Liver (tissue), 3 donors: ENCODE measurements at regions not wholly inside any gene's neighbourhood (a gene's known extent, or its start where the extent isn't known, plus 50 kb on each side); places are given as distances from the start of the nearest gene placed in this dataset.

Source experiments
- CTCF ChIP-seq: fragments of 150-350 bp; IDR thresholded peaks from 2 replicates; pipeline ENCODE4 v1.5.1; 2017; ENCODE audit warnings: improper control_type of control experiment, low read depth, low read length; ENCODE audit not compliant: missing input control
- FOXA1 ChIP-seq: IDR thresholded peaks from 2 replicates; pipeline ENCODE4 v1.6.1; 2016; ENCODE audit warnings: antibody characterized with exemption
- GABPA ChIP-seq, 2 donors: IDR thresholded peaks in 1 of 2; conservative IDR thresholded peaks in 1 of 2; 2 replicates each; pipeline ENCODE4 v1.6.1; 2016; ENCODE audit warnings: antibody characterized with exemption in 2 of 2, mild to moderate bottlenecking in 1 of 2, moderate library complexity in 1 of 2
- HNF4A ChIP-seq, 2 donors: conservative IDR thresholded peaks; 2 replicates each; pipeline ENCODE4 v1.6.1; 2016; ENCODE audit warnings: antibody characterized with exemption in 2 of 2, mild to moderate bottlenecking in 2 of 2
- RAD21 ChIP-seq, 2 donors: IDR thresholded peaks; 2 replicates each; pipeline ENCODE4 v1.6.1; 2016; ENCODE audit warnings: antibody characterized with exemption in 2 of 2, mild to moderate bottlenecking in 2 of 2
- SP1 ChIP-seq: IDR thresholded peaks from 2 replicates; pipeline ENCODE4 v1.6.1; 2018; ENCODE audit warnings: antibody characterized with exemption, mild to moderate bottlenecking
- TAF1 ChIP-seq: conservative IDR thresholded peaks from 2 replicates; pipeline ENCODE4 v1.6.1; 2016; ENCODE audit warnings: antibody characterized with exemption, mild to moderate bottlenecking
- YY1 ChIP-seq: IDR thresholded peaks from 2 replicates; pipeline ENCODE4 v1.6.1; 2016; ENCODE audit warnings: antibody characterized with exemption, mild to moderate bottlenecking
- TF ChIP-seq, protein P1 (sequence below): IDR thresholded peaks from 2 replicates; pipeline ENCODE4 v1.6.1; 2016; ENCODE audit warnings: antibody characterized with exemption, mild to moderate bottlenecking
- donor health status: healthy.
- donor health status: healthy.

GRCh38 chr14:101017806-101018560, 114.5 kb upstream of the RTL1 start:
- TF ChIP-seq GABPA (IDR thresholded peaks at IDR 0.05 in 1 of 2, conservative IDR thresholded peaks at IDR 0.05 in 1 of 2) (no peak), CTCF (no peak), HNF4A (conservative IDR thresholded peaks at IDR 0.05) (no peak), TAF1 (no peak), SP1 (no peak), RAD21 (IDR thresholded peaks at IDR 0.05) (no peak), YY1 (no peak), FOXA1 (no peak)
- TF ChIP-seq, protein P1, sequence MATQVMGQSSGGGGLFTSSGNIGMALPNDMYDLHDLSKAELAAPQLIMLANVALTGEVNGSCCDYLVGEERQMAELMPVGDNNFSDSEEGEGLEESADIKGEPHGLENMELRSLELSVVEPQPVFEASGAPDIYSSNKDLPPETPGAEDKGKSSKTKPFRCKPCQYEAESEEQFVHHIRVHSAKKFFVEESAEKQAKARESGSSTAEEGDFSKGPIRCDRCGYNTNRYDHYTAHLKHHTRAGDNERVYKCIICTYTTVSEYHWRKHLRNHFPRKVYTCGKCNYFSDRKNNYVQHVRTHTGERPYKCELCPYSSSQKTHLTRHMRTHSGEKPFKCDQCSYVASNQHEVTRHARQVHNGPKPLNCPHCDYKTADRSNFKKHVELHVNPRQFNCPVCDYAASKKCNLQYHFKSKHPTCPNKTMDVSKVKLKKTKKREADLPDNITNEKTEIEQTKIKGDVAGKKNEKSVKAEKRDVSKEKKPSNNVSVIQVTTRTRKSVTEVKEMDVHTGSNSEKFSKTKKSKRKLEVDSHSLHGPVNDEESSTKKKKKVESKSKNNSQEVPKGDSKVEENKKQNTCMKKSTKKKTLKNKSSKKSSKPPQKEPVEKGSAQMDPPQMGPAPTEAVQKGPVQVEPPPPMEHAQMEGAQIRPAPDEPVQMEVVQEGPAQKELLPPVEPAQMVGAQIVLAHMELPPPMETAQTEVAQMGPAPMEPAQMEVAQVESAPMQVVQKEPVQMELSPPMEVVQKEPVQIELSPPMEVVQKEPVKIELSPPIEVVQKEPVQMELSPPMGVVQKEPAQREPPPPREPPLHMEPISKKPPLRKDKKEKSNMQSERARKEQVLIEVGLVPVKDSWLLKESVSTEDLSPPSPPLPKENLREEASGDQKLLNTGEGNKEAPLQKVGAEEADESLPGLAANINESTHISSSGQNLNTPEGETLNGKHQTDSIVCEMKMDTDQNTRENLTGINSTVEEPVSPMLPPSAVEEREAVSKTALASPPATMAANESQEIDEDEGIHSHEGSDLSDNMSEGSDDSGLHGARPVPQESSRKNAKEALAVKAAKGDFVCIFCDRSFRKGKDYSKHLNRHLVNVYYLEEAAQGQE: no peak
